GM19372 (cell line): ENCODE measurements at regions not wholly inside any gene's neighbourhood (a gene's known extent, or its start where the extent isn't known, plus 50 kb on each side); places are given as distances from the start of the nearest gene placed in this dataset.
"Not testable (repeated sequence)": the region's sequence is repeated elsewhere in the genome, so short reads cannot be mapped to it uniquely, and the experiment has no call there.

Source experiments
- ATAC-seq: cut with Tn5 transposase; IDR thresholded peaks from one replicate; pipeline ENCODE4 v1.9.1; 2021; ENCODE audit warnings: mild to moderate bottlenecking, low read depth, moderate library complexity; ENCODE audit not compliant: unreplicated experiment

- no peak for ATAC-seq
These were observed 66.1 kb upstream of the SLC13A1 start for GRCh38 chr7:123265853-123266252.

DNA sequence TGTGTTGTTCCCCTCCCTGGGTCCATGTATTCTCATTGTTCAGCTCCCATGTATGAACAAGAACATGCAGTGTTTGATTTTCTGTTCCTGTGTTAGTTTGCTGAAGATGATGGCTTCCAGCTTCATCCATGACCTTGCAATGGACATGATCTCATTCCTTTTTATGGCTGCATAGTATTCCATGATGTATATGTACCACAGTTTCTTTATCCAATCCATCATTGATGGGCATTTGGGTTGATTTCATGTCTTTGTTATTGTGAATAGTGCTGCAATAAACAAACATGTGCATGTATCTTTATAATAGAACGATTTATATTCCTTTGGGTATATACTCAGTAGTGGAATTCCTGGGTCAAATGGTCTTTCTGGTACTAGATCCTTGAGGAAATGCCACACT is 65.1 kb upstream of the SLC13A1 start:
- ATAC-seq, result not testable (repeated sequence)

GRCh38 chr7:123260428-123260960 is 60.7 kb upstream of the SLC13A1 start:
- ATAC-seq, result no peak

DNA sequence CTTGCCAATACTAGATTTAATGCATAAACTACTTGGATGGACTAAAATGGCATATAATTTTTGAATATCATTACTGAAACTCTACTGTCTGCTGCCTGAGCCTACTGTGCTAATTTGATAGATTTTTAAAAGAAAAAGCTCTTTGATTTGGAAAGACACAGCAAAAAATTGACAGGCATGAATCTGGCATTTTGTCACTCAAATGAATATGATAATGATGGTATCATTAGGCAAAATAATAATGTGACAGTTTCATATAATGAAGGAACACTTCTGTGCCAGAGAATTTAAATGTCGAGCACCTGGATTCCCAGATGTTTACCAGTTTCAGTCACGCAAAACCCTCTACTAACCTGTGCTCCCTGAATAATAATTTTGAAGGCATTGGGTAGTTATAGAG is 60.0 kb upstream of the SLC13A1 start:
- no peak for ATAC-seq
